ENCODE measurements at regions not wholly inside any gene's neighbourhood (a gene's known extent, or its start where the extent isn't known, plus 50 kb on each side); places are given as distances from the start of the nearest gene placed in this dataset.
"Not testable (repeated sequence)": the region's sequence is repeated elsewhere in the genome, so short reads cannot be mapped to it uniquely, and the experiment has no call there.

DNA sequence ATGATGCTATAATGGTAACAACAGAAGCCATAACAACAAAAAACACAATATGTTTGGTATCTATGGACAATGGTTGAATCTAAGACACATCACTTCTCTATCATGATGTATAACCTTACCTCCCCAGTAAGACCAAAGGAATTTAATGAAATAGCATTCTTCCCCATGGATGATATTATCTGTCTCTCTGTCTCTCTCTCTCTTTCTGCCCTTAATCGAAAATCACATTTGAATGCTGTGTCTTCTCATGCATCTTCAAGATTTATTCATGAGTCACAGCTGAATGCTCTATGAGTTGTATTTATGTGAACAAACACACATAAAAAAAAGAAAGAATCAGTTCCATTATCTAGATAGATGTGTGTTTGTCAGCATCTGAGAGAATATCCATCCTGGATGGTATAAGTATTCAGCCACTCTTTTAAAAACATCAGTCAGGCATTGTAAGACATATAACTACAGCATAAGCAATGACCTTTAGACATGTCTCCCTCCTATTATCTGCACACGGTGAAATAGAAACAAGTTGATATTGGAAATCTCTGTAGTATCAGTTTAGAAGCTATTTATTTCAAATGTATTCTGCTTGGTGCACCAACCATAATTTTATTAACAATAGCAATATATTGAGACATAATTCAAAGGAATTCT is 433.3 kb downstream of the TOX3 start:
- no peaks in the 10 kb centered on the region for H3K4me1 ChIP-seq (ENCODE audit: control insufficient read depth, extremely low read depth, insufficient read depth, low read length)
- no peaks in the 10 kb centered on the region for H3K36me3 ChIP-seq (ENCODE audit: control insufficient read depth in 2 of 2, extremely low read depth in 1 of 2, insufficient read depth in 2 of 2, low read length in 2 of 2)
- no peak overlapping the region for H3K27ac ChIP-seq (ENCODE audit: insufficient read depth, low read depth, low read length)
- intact Hi-C loops (cut with micrococcal nuclease) (no loop called here), dilution Hi-C loops (cut with MboI; ENCODE audit: extremely low pct_ligation_motif_present, low sequenced_read_pairs) (no loop called here)
- FAIRE-seq (no peak), DNase-seq (ENCODE audit: low read depth, low spot score) (no peak)
- H4K20me1 ChIP-seq (replicated peaks; ENCODE audit: control insufficient read depth, extremely low read depth, insufficient read depth, low read length) = no peaks in the 10 kb centered on the region
- ChIA-PET CTCF (no interaction called here), POLR2A (no interaction called here)
- H2AFZ ChIP-seq (ENCODE audit: low read depth, low read length) = no peak overlapping the region
- H3K4me3 ChIP-seq (replicated peaks in 1 of 3; ENCODE audit: insufficient read depth in 1 of 3, low read depth in 1 of 3, low read length in 3 of 3) = no peak overlapping the region
- no peaks in the 10 kb centered on the region for H3K79me2 ChIP-seq (ENCODE audit: control insufficient read depth, insufficient read depth, low read length)
- no peaks in the 10 kb centered on the region for H3K27me3 ChIP-seq (ENCODE audit: control insufficient read depth in 2 of 2, insufficient read depth in 2 of 2, low read length in 2 of 2)
- H3K4me2 ChIP-seq (ENCODE audit: insufficient read depth, low read length) = no peak overlapping the region
- H3K9me3 ChIP-seq (replicated peaks; ENCODE audit: control insufficient read depth, insufficient read depth, low read length) = peaks cover 6% of the 10 kb centered on the region
- H3K9ac ChIP-seq (replicated peaks; ENCODE audit: extremely low read depth, insufficient read depth, low read length) = no peak overlapping the region
- BruUV-seq (replicated peaks) = no TSS peak
- H3K9me1 ChIP-seq (replicated peaks; ENCODE audit: control insufficient read depth, extremely low read depth, insufficient read depth, low read length) = peaks cover 2% of the 10 kb centered on the region
- TF ChIP-seq, protein P1, sequence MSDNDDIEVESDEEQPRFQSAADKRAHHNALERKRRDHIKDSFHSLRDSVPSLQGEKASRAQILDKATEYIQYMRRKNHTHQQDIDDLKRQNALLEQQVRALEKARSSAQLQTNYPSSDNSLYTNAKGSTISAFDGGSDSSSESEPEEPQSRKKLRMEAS (IDR thresholded peaks at IDR 0.05; ENCODE audit: insufficient read depth, insufficient read length) = no peak
- no peak for TF ChIP-seq EZH2 (IDR thresholded peaks at IDR 0.05; ENCODE audit: borderline replicate concordance, low read depth, low read length, severe bottlenecking)
- no peak for TF ChIP-seq GATA2 (IDR thresholded peaks at IDR 0.05; ENCODE audit: insufficient read depth, insufficient read length, low read depth, low read length)
- TF ChIP-seq, protein P2, sequence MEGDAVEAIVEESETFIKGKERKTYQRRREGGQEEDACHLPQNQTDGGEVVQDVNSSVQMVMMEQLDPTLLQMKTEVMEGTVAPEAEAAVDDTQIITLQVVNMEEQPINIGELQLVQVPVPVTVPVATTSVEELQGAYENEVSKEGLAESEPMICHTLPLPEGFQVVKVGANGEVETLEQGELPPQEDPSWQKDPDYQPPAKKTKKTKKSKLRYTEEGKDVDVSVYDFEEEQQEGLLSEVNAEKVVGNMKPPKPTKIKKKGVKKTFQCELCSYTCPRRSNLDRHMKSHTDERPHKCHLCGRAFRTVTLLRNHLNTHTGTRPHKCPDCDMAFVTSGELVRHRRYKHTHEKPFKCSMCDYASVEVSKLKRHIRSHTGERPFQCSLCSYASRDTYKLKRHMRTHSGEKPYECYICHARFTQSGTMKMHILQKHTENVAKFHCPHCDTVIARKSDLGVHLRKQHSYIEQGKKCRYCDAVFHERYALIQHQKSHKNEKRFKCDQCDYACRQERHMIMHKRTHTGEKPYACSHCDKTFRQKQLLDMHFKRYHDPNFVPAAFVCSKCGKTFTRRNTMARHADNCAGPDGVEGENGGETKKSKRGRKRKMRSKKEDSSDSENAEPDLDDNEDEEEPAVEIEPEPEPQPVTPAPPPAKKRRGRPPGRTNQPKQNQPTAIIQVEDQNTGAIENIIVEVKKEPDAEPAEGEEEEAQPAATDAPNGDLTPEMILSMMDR (IDR thresholded peaks at IDR 0.05; ENCODE audit: extremely low read depth in 1 of 2, insufficient read depth in 1 of 2, low read depth in 1 of 2, low read length in 2 of 2) = no peak
- no peak for TF ChIP-seq POLR2AphosphoS5 (IDR thresholded peaks at IDR 0.05; ENCODE audit: insufficient read depth, low read depth, low read length)
- no peak for TF ChIP-seq MYC (IDR thresholded peaks at IDR 0.05; ENCODE audit: low read depth, low read length)
- TF ChIP-seq POLR2A (IDR thresholded peaks at IDR 0.05; ENCODE audit: low read depth, low read length) = no peak
- TF ChIP-seq JUN (IDR thresholded peaks at IDR 0.05; ENCODE audit: borderline replicate concordance, insufficient read depth, insufficient read length, low read depth) = no peak

DNA sequence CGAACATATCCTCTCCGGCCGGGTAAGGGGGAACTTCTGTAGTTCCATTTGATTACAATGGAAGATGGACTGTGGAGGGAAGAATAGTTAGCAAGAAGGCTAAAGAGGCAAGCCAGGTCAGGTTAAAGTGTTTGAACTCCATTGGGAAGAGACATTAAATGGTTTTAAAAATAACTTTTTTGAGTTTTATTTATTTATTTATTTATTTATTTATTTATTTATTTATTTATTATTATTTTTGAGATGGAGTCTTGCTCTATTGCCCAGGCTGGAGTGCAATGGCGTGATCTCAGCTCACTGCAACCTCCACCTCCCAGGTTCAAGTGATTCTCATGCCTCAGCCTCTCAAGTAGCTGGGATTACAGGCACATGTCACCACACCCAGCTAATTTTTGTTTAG is 441.9 kb downstream of the TOX3 start:
- H3K79me2 ChIP-seq (ENCODE audit: control insufficient read depth, insufficient read depth, low read length); H3K9ac ChIP-seq (replicated peaks; ENCODE audit: extremely low read depth, insufficient read depth, low read length); POLR2A ChIA-PET; H4K20me1 ChIP-seq (replicated peaks; ENCODE audit: control insufficient read depth, extremely low read depth, insufficient read depth, low read length); H3K27me3 ChIP-seq (ENCODE audit: control insufficient read depth in 2 of 2, insufficient read depth in 2 of 2, low read length in 2 of 2); H3K27ac ChIP-seq (ENCODE audit: insufficient read depth, low read depth, low read length); DNase-seq (ENCODE audit: low read depth, low spot score); FAIRE-seq; H3K9me3 ChIP-seq (replicated peaks; ENCODE audit: control insufficient read depth, insufficient read depth, low read length); H3K9me1 ChIP-seq (replicated peaks; ENCODE audit: control insufficient read depth, extremely low read depth, insufficient read depth, low read length); H3K4me3 ChIP-seq (replicated peaks in 1 of 3; ENCODE audit: insufficient read depth in 1 of 3, low read depth in 1 of 3, low read length in 3 of 3); H3K4me1 ChIP-seq (ENCODE audit: control insufficient read depth, extremely low read depth, insufficient read depth, low read length); CTCF ChIA-PET; intact Hi-C loops (cut with micrococcal nuclease); dilution Hi-C loops (cut with MboI; ENCODE audit: extremely low pct_ligation_motif_present, low sequenced_read_pairs); BruUV-seq (replicated peaks); H2AFZ ChIP-seq (ENCODE audit: low read depth, low read length); H3K36me3 ChIP-seq (ENCODE audit: control insufficient read depth in 2 of 2, extremely low read depth in 1 of 2, insufficient read depth in 2 of 2, low read length in 2 of 2); H3K4me2 ChIP-seq (ENCODE audit: insufficient read depth, low read length): not testable (repeated sequence)

Measured in endothelial cell of umbilical vein (primary cell).